SK-N-SH (cell line): ENCODE measurements at regions not wholly inside any gene's neighbourhood (a gene's known extent, or its start where the extent isn't known, plus 50 kb on each side); places are given as distances from the start of the nearest gene placed in this dataset.

Source experiments
- CTCF ChIA-PET: fragments of 300-600, 350-600 bp; formaldehyde crosslinking; extraction: SDS; loops from one replicate; lab custom pipeline; 2021; lab: Yijun Ruan, JAX
- POLR2A ChIA-PET: fragments of 350-600 bp; sonication (Branson Sonifier 250); formaldehyde crosslinking; extraction: SDS; loops from one replicate; lab custom pipeline; 2020; ENCODE audit warnings: antibody characterized with exemption, inconsistent platforms; lab: Yijun Ruan, JAX
- DNase-seq: peaks from one replicate; pipeline ENCODE4 v3.0.0; 2012
- H2AFZ ChIP-seq: fragments of 200-600 bp; sonication (generic); 2 replicates; pipeline ENCODE4 v1.8.1; 2016; ENCODE audit warnings: antibody characterized with exemption, mild to moderate bottlenecking, low read depth
- H3F3A ChIP-seq: fragments of 200-600 bp; sonication (generic); replicated peaks from 2 replicates; pipeline ENCODE3; 2016; ENCODE audit warnings: antibody characterized with exemption, mild to moderate bottlenecking; ENCODE audit not compliant: insufficient read depth
- H3K27ac ChIP-seq, 2 experiments: fragments of 200-500 bp in 1 of 2; fragments of 200-600 bp in 1 of 2; sonication (Bioruptor generic) in 1 of 2; sonication (generic), shearing (Covaris generic) in 1 of 2; 2 replicates each; pipeline versions ENCODE4 v1.5.1 to v1.6.1; 2014 to 2016; ENCODE audit warnings: low read depth in 2 of 2, inconsistent platforms in 1 of 2, low read length in 1 of 2, mild to moderate bottlenecking in 1 of 2, mixed read lengths in 1 of 2
- H3K27me3 ChIP-seq: fragments of 200-600 bp; sonication (generic), shearing (Covaris generic); 2 replicates; pipeline ENCODE4 v1.6.1; 2016; ENCODE audit warnings: mixed run types; ENCODE audit not compliant: insufficient read depth
- H3K36me3 ChIP-seq, 2 experiments: fragments of 200-500 bp in 1 of 2; fragments of 200-600 bp in 1 of 2; sonication (Bioruptor generic) in 1 of 2; sonication (generic) in 1 of 2; replicated peaks in 1 of 2; 2 replicates each; pipeline versions ENCODE3 to v1.5.1; 2014 to 2016; ENCODE audit warnings: low read length in 1 of 2, mild to moderate bottlenecking in 1 of 2; ENCODE audit not compliant: insufficient read depth in 2 of 2, control insufficient read depth in 1 of 2
- H3K4me1 ChIP-seq, 2 experiments: fragments of 200-500 bp in 1 of 2; fragments of 200-600 bp in 1 of 2; sonication (Bioruptor generic) in 1 of 2; sonication (generic), shearing (Covaris generic) in 1 of 2; 2 replicates each; pipeline versions ENCODE4 v1.5.1 to v1.6.1; 2014 to 2016; ENCODE audit warnings: low read depth in 1 of 2, low read length in 1 of 2, mixed run types in 1 of 2; ENCODE audit not compliant: insufficient read depth in 2 of 2, control insufficient read depth in 1 of 2
- H3K4me2 ChIP-seq: fragments of 200-600 bp; sonication (generic), shearing (Covaris generic); 2 replicates; pipeline ENCODE4 v1.6.1; 2017; ENCODE audit warnings: mixed run types
- H3K4me3 ChIP-seq, 2 experiments: fragments of 200-500 bp in 1 of 2; fragments of 200-600 bp in 1 of 2; sonication (Bioruptor generic) in 1 of 2; sonication (generic), shearing (Covaris generic) in 1 of 2; 2 replicates each; pipeline versions ENCODE4 v1.5.1 to v1.8.1; 2014 to 2016; ENCODE audit warnings: low read depth in 2 of 2, inconsistent platforms in 1 of 2, low read length in 1 of 2, mild to moderate bottlenecking in 1 of 2, mixed read lengths in 1 of 2, moderate library complexity in 1 of 2
- H3K79me2 ChIP-seq: fragments of 200-600 bp; sonication (generic); 2 replicates; pipeline ENCODE4 v1.8.1; 2017; ENCODE audit warnings: mild to moderate bottlenecking; ENCODE audit not compliant: insufficient read depth
- H3K9ac ChIP-seq: fragments of 200-600 bp; sonication (generic); 2 replicates; pipeline ENCODE4 v1.6.1; 2017; ENCODE audit warnings: mixed run types
- H3K9me2 ChIP-seq: fragments of 200-600 bp; sonication (generic); 2 replicates; pipeline ENCODE4 v1.6.1; 2017; ENCODE audit warnings: mixed run types
- H3K9me3 ChIP-seq: fragments of 200-600 bp; sonication (generic); 2 replicates; pipeline ENCODE4 v1.6.1; 2017; ENCODE audit warnings: mixed run types, mild to moderate bottlenecking, moderate library complexity
- H4K20me1 ChIP-seq: fragments of 200-600 bp; sonication (generic); 2 replicates; pipeline ENCODE4 v1.6.1; 2017; ENCODE audit warnings: mild to moderate bottlenecking, mixed run types; ENCODE audit not compliant: insufficient read depth
- EP300 ChIP-seq, 2 experiments: IDR thresholded peaks; 2 replicates each; pipeline versions ENCODE4 v1.4.0 to v1.6.1; 2012; ENCODE audit warnings: borderline replicate concordance in 1 of 2, low read depth in 1 of 2, low read length in 1 of 2
- EZH2phosphoT487 ChIP-seq: fragments of 200-600 bp; sonication (generic); IDR thresholded peaks from 2 replicates; pipeline ENCODE4 v1.6.1; 2017; ENCODE audit warnings: low read depth, mixed run types, mild to moderate bottlenecking, antibody characterized with exemption, moderate library complexity, borderline replicate concordance
- FOSL2 ChIP-seq: IDR thresholded peaks from 2 replicates; pipeline ENCODE4 v1.4.0; 2012; ENCODE audit warnings: low read depth, mild to moderate bottlenecking, moderate library complexity, borderline replicate concordance
- FOXM1 ChIP-seq: IDR thresholded peaks from 2 replicates; pipeline ENCODE4 v1.4.0; 2012; ENCODE audit warnings: low read depth, mild to moderate bottlenecking
- GABPA ChIP-seq: IDR thresholded peaks from 2 replicates; pipeline ENCODE4 v1.4.0; 2012; ENCODE audit warnings: low read depth, mild to moderate bottlenecking
- JUND ChIP-seq: IDR thresholded peaks from 2 replicates; pipeline ENCODE4 v1.4.0; 2012
- NRF1 ChIP-seq: IDR thresholded peaks from 2 replicates; pipeline ENCODE4 v1.6.1; 2012; ENCODE audit warnings: low read depth, mild to moderate bottlenecking, low read length
- POLR2AphosphoS5 ChIP-seq: IDR thresholded peaks from 2 replicates; pipeline ENCODE4 v1.6.1; 2012; ENCODE audit warnings: low read depth, low read length
- RAD21 ChIP-seq: IDR thresholded peaks from 2 replicates; pipeline ENCODE4 v1.6.1; 2012; ENCODE audit warnings: mild to moderate bottlenecking, low read length
- RFX5 ChIP-seq: IDR thresholded peaks from 2 replicates; pipeline ENCODE4 v1.6.1; 2012; ENCODE audit warnings: mild to moderate bottlenecking, improper control_type of control experiment, low read length
- RXRA ChIP-seq: IDR thresholded peaks from 2 replicates; pipeline ENCODE4 v1.4.0; 2012; ENCODE audit warnings: low read depth, mild to moderate bottlenecking, borderline replicate concordance
- SIN3A ChIP-seq: IDR thresholded peaks from 2 replicates; pipeline ENCODE4 v1.6.1; 2012; ENCODE audit warnings: low read depth, mild to moderate bottlenecking, low read length, moderate library complexity, borderline replicate concordance
- TAF1 ChIP-seq: IDR thresholded peaks from 2 replicates; pipeline ENCODE4 v1.6.1; 2012; ENCODE audit warnings: low read depth, mild to moderate bottlenecking, low read length, moderate library complexity, borderline replicate concordance
- YY1 ChIP-seq: IDR thresholded peaks from 2 replicates; pipeline ENCODE4 v1.4.0; 2012; ENCODE audit warnings: low read depth, mild to moderate bottlenecking
- WGBS: methylation state at CpG from one replicate; pipeline ENCODE4 v1.1.6; 2017; ENCODE audit warnings: low lambda C conversion rate; 5-methylcytosine and 5-hydroxymethylcytosine counted together
- TF ChIP-seq, protein P1 (sequence below): IDR thresholded peaks from 2 replicates; pipeline ENCODE4 v1.6.1; 2012; ENCODE audit warnings: mild to moderate bottlenecking, low read depth, low read length, moderate library complexity
- TF ChIP-seq, protein P2 (sequence below): IDR thresholded peaks from 2 replicates; pipeline ENCODE4 v1.4.0; 2012; ENCODE audit warnings: low read depth, borderline replicate concordance
- TF ChIP-seq, protein P3 (sequence below): fragments of 150-350 bp; IDR thresholded peaks from 2 replicates; pipeline ENCODE4 v1.6.1; 2017; ENCODE audit warnings: antibody characterized with exemption, low read length, low read depth, borderline replicate concordance
- TF ChIP-seq, protein P4 (sequence below): fragments of 150-350 bp; IDR thresholded peaks from 2 replicates; pipeline ENCODE4 v1.6.1; 2016; ENCODE audit warnings: mild to moderate bottlenecking, low read depth, low read length
- TF ChIP-seq, protein P5 (sequence below): IDR thresholded peaks from 2 replicates; pipeline ENCODE4 v1.4.0; 2012; ENCODE audit warnings: low read depth
- TF ChIP-seq, protein P6 (sequence below): IDR thresholded peaks from 2 replicates; pipeline ENCODE4; 2012

DNA sequence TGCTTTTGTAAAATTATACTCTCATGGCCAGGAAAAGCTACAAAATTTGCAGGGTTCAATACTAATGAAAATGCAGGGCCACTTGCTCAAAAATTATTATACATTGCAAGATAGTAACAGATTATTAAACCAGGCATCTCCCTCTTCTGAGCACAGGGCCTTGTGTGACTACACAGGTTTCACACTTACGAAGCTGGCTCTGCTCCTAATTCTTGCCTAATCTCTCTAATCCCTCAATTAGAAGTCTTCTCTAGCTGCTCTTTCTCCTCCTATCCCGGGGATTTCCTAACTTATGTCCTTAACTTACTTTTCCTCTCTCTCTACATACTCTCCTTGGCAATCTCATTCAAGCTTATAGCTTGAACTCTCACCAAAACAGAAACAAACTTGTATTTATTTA, 168.3 kb downstream of the AREG start:
- no peak for DNase-seq
- Histone ChIP-seq H3K4me1 (no peaks in the 10 kb centered on the region), H3K4me2 (no peak overlapping the region), H3K27me3 (no peaks in the 10 kb centered on the region; the same call in 1 of the 2 replicates), H3K9ac (no peak overlapping the region), H2AFZ (no peak overlapping the region), H3F3A (no peaks in the 10 kb centered on the region), H3K36me3 (no peaks in the 10 kb centered on the region), H3K9me3 (no peaks in the 10 kb centered on the region), H4K20me1 (no peaks in the 10 kb centered on the region), H3K27ac (no peak overlapping the region), H3K79me2 (no peaks in the 10 kb centered on the region), H3K4me3 (no peak overlapping the region), H3K9me2 (no peaks in the 10 kb centered on the region)
- CTCF ChIA-PET, result interaction anchor here (1.1 kb wide), 1 partner anchor 385 kb away, joined by 3 read pairs; no protein-coding TSS in a partner anchor
- 10% methylated on average over 2 of the region's 2 CpGs for WGBS
- POLR2A ChIA-PET, result no interaction called here
- TF ChIP-seq, protein P1, sequence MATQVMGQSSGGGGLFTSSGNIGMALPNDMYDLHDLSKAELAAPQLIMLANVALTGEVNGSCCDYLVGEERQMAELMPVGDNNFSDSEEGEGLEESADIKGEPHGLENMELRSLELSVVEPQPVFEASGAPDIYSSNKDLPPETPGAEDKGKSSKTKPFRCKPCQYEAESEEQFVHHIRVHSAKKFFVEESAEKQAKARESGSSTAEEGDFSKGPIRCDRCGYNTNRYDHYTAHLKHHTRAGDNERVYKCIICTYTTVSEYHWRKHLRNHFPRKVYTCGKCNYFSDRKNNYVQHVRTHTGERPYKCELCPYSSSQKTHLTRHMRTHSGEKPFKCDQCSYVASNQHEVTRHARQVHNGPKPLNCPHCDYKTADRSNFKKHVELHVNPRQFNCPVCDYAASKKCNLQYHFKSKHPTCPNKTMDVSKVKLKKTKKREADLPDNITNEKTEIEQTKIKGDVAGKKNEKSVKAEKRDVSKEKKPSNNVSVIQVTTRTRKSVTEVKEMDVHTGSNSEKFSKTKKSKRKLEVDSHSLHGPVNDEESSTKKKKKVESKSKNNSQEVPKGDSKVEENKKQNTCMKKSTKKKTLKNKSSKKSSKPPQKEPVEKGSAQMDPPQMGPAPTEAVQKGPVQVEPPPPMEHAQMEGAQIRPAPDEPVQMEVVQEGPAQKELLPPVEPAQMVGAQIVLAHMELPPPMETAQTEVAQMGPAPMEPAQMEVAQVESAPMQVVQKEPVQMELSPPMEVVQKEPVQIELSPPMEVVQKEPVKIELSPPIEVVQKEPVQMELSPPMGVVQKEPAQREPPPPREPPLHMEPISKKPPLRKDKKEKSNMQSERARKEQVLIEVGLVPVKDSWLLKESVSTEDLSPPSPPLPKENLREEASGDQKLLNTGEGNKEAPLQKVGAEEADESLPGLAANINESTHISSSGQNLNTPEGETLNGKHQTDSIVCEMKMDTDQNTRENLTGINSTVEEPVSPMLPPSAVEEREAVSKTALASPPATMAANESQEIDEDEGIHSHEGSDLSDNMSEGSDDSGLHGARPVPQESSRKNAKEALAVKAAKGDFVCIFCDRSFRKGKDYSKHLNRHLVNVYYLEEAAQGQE, result no peak
- TF ChIP-seq SIN3A (no peak), JUND (no peak), RFX5 (no peak), FOXM1 (no peak), POLR2AphosphoS5 (no peak), RAD21 (no peak), EZH2phosphoT487 (no peak), YY1 (no peak), RXRA (no peak), NRF1 (no peak), TAF1 (no peak), FOSL2 (no peak), GABPA (no peak), EP300 (IDR thresholded peaks at IDR 0.05; ENCODE audit: borderline replicate concordance in 1 of 2, low read depth in 1 of 2, low read length in 1 of 2) (no peak)
- TF ChIP-seq, protein P2, sequence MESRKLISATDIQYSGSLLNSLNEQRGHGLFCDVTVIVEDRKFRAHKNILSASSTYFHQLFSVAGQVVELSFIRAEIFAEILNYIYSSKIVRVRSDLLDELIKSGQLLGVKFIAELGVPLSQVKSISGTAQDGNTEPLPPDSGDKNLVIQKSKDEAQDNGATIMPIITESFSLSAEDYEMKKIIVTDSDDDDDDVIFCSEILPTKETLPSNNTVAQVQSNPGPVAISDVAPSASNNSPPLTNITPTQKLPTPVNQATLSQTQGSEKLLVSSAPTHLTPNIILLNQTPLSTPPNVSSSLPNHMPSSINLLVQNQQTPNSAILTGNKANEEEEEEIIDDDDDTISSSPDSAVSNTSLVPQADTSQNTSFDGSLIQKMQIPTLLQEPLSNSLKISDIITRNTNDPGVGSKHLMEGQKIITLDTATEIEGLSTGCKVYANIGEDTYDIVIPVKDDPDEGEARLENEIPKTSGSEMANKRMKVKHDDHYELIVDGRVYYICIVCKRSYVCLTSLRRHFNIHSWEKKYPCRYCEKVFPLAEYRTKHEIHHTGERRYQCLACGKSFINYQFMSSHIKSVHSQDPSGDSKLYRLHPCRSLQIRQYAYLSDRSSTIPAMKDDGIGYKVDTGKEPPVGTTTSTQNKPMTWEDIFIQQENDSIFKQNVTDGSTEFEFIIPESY, result no peak
- TF ChIP-seq, protein P3, sequence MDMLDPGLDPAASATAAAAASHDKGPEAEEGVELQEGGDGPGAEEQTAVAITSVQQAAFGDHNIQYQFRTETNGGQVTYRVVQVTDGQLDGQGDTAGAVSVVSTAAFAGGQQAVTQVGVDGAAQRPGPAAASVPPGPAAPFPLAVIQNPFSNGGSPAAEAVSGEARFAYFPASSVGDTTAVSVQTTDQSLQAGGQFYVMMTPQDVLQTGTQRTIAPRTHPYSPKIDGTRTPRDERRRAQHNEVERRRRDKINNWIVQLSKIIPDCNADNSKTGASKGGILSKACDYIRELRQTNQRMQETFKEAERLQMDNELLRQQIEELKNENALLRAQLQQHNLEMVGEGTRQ, result no peak
- TF ChIP-seq, protein P4, sequence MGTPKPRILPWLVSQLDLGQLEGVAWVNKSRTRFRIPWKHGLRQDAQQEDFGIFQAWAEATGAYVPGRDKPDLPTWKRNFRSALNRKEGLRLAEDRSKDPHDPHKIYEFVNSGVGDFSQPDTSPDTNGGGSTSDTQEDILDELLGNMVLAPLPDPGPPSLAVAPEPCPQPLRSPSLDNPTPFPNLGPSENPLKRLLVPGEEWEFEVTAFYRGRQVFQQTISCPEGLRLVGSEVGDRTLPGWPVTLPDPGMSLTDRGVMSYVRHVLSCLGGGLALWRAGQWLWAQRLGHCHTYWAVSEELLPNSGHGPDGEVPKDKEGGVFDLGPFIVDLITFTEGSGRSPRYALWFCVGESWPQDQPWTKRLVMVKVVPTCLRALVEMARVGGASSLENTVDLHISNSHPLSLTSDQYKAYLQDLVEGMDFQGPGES, result no peak
- TF ChIP-seq, protein P5, sequence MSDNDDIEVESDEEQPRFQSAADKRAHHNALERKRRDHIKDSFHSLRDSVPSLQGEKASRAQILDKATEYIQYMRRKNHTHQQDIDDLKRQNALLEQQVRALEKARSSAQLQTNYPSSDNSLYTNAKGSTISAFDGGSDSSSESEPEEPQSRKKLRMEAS, result no peak
- TF ChIP-seq, protein P6, sequence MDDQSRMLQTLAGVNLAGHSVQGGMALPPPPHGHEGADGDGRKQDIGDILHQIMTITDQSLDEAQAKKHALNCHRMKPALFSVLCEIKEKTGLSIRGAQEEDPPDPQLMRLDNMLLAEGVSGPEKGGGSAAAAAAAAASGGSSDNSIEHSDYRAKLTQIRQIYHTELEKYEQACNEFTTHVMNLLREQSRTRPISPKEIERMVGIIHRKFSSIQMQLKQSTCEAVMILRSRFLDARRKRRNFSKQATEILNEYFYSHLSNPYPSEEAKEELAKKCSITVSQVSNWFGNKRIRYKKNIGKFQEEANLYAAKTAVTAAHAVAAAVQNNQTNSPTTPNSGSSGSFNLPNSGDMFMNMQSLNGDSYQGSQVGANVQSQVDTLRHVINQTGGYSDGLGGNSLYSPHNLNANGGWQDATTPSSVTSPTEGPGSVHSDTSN, result no peak
- TF ChIP-seq, all 33 proteins: peak for 0
